Stimulated activated naive CD8-positive, alpha-beta T cell treated with anti-CD3 and anti-CD28 coated beads, Interleukin-15, amount 100 ng/mL, for 72 hours (primary cell): ENCODE measurements at regions not wholly inside any gene's neighbourhood (a gene's known extent, or its start where the extent isn't known, plus 50 kb on each side); places are given as distances from the start of the nearest gene placed in this dataset.
"Not testable (repeated sequence)": the region's sequence is repeated elsewhere in the genome, so short reads cannot be mapped to it uniquely, and the experiment has no call there.

Source experiments
- ATAC-seq: fragments of 150-1000 bp; cut with Tn5 transposase; 2 replicates; pipeline ENCODE4 v1.10.0; 2021; ENCODE audit warnings: mild to moderate bottlenecking, moderate library complexity
- DNase-seq, 2 donors: peaks; one replicate each; pipeline ENCODE4 v3.0.0; 2021 to 2022
- H3K27ac Mint-ChIP-seq, 2 donors: one replicate each; pipeline ENCODE4 v1.8.0; 2022; ENCODE audit warnings: mild to moderate bottlenecking in 2 of 2, mixed read lengths in 2 of 2, moderate library complexity in 2 of 2
- H3K27me3 Mint-ChIP-seq: one replicate; pipeline ENCODE4 v1.8.0; 2022; ENCODE audit warnings: mixed read lengths
- H3K4me1 Mint-ChIP-seq: one replicate; pipeline ENCODE4 v1.8.0; 2022; ENCODE audit warnings: mild to moderate bottlenecking, mixed read lengths
- H3K4me3 Mint-ChIP-seq, 2 donors: one replicate each; pipeline ENCODE4 v1.8.0; 2022; ENCODE audit warnings: mild to moderate bottlenecking in 2 of 2, mixed read lengths in 2 of 2, moderate library complexity in 1 of 2
- H3K9me3 Mint-ChIP-seq, 2 donors: one replicate each; pipeline ENCODE4 v1.8.0; 2022; ENCODE audit warnings: mixed read lengths in 2 of 2

DNA sequence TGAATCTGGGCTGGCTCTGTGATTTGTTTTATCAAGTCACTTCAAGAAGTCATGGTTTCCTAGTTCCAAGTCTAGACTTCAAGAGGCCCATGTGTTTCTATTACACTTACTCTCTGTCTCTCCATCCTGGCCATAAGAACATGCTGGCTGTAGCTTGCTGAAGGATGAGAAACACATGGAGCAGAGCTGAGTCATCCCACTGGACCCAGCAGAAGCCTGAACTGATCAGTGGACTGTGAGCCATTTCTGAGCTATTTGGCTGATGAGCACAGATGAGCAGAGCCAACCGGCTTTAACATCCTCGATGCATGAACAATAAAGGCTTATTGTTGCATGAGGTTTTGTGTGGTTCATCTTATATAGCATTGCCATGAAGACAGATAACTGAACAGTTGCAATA, 290.6 kb upstream of the BOD1L1 start:
- DNase-seq (no peak), ATAC-seq (no peak)
- no peaks in the 10 kb centered on the region for H3K9me3 Mint-ChIP-seq
- H3K4me1 Mint-ChIP-seq = no peaks in the 10 kb centered on the region
- H3K27me3 Mint-ChIP-seq = peaks cover 13% of the 10 kb centered on the region
- H3K27ac Mint-ChIP-seq = no peak overlapping the region
- H3K4me3 Mint-ChIP-seq = no peak overlapping the region

DNA sequence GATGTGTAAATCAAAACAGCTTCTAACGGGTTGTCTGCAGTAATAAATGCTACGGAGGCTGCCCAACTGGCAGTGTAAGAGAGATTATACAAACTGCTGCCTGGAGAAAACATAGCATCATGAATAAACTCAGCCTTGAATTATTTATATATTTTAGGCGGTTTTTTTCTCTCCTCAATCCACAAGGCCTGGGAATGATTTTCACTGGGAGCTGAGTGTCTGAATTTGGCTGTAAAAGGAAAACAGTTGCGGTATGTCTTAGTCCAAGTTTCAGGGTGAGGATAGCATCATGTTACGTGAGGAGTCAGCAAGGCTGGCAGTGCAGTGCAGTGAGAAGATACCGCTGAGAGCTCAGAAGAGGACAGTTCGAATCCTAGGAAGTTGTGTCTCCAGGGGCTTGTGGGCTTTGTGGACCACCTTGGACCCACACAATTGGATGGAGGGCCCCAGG, 291.5 kb upstream of the BOD1L1 start:
- no peaks in the 10 kb centered on the region for H3K9me3 Mint-ChIP-seq
- ATAC-seq = no peak
- no peak overlapping the region for H3K27ac Mint-ChIP-seq
- DNase-seq = no peak
- peaks cover 6% of the 10 kb centered on the region for H3K27me3 Mint-ChIP-seq
- no peak overlapping the region for H3K4me3 Mint-ChIP-seq
- H3K4me1 Mint-ChIP-seq = no peaks in the 10 kb centered on the region

DNA sequence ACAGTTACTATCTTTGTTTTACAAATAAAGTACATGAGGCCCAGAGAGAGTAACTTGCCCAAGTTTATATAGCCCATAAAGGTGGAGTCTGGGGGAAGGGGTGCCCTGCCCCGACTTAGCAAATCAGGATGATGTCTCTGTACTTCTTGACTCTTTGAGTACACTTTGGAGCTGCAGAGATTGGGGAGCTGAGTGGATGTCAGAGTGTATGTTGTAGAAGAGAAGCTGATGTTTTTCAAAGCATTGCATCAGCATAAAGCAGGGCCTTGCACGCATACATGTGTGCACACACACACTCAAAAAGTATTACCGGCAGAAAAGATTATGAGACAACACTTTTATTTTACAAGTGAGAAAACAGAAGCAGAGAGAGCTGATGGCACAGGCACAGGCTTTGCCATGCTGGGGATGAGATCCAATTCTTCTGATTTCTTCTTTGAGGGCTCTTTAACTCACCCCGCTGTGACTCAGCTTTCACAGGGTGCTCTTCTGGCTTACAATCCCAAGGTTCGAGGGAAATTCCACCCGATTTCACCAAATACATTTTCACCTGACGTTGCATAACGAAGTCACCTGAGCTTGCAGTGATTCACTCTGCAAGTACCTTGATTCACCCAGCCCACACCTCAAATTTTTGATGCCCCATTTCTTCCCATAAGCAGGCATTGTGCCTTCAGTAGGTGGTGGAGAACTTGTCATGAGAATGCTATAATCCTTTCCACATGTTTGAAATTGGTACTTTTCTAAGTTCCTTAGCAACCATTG, 292.8 kb upstream of the BOD1L1 start:
- DNase-seq (no peak), ATAC-seq (no peak)
- Mint-ChIP-seq H3K4me1 (no peaks in the 10 kb centered on the region), H3K27ac (peak overlapping the region in 1 of 2 donors; percentile 10), H3K4me3 (no peak overlapping the region), H3K27me3 (no peaks in the 10 kb centered on the region), H3K9me3 (peaks cover 0 to 7% of the 10 kb centered on the region in 2 donors)

DNA sequence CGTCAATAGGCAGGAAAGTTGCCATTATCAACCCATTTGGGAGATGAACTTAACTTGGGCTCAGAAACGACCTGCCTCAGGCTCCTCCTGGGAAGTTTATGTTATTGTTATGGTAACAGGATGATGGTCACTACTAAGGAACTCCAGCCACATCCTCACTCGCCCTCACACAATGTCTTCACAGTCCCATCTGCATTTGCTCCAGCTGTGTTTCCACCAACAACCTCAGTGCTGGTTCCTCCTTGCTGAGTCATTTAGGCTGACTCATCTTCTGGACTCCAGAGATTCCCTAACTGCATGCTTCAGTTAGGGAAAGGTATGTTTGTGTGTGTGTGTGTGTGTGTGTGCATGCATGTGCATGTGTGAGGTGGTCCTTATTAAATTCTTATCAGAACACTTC, 293.4 kb upstream of the BOD1L1 start:
- H3K27ac Mint-ChIP-seq = no peak overlapping the region
- DNase-seq = no peak
- ATAC-seq = no peak
- H3K4me3 Mint-ChIP-seq = no peak overlapping the region
- H3K27me3 Mint-ChIP-seq = no peaks in the 10 kb centered on the region
- H3K4me1 Mint-ChIP-seq = no peaks in the 10 kb centered on the region
- peaks cover 0 to 7% of the 10 kb centered on the region in 2 donors for H3K9me3 Mint-ChIP-seq

DNA sequence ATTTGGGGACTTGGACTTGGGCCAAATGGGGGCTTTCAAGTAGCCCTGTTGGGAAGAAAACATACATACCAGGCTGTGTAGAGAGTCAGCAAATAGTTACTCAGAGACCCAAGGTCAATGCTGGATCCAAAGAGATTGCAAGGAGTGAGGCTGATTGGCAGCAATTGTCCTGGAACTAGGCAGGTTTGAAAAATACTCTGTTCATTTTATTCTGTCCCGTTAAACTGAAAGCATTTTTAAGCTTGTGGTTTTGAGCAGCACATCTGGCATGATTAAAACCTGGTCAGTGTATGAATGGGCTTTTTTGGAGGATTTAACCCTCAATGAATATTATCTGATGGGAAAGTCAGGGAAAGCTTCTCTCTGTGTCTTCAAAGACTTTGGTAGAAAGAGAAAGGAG, 294.3 kb upstream of the BOD1L1 start:
- DNase-seq (no peak), ATAC-seq (no peak)
- Mint-ChIP-seq H3K4me3 (no peak overlapping the region), H3K27me3 (no peaks in the 10 kb centered on the region), H3K4me1 (no peaks in the 10 kb centered on the region), H3K27ac (no peak overlapping the region), H3K9me3 (peaks cover 0 to 7% of the 10 kb centered on the region in 2 donors)

DNA sequence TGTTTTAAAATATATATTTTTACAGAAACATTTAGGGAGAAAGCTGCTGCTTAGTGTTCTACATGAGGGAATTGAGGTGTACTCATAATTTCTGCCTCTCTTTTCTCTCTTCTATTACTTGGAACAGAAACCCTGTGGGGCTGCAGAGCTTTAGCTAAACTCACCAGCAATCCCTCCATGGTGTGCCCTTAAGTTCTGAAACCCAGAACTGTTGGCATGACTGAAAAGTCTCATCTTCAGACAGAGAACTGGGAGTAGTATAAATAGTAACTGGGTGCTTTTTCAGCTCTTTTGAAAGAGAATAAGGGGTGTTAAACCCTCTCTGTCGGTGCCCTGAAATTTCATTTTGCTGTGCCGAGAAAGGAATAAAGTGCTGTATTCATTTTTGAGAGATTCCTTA, 294.9 kb upstream of the BOD1L1 start:
- no peak for ATAC-seq
- Mint-ChIP-seq H3K9me3 (peaks cover 0 to 7% of the 10 kb centered on the region in 2 donors), H3K4me3 (no peak overlapping the region)

DNA sequence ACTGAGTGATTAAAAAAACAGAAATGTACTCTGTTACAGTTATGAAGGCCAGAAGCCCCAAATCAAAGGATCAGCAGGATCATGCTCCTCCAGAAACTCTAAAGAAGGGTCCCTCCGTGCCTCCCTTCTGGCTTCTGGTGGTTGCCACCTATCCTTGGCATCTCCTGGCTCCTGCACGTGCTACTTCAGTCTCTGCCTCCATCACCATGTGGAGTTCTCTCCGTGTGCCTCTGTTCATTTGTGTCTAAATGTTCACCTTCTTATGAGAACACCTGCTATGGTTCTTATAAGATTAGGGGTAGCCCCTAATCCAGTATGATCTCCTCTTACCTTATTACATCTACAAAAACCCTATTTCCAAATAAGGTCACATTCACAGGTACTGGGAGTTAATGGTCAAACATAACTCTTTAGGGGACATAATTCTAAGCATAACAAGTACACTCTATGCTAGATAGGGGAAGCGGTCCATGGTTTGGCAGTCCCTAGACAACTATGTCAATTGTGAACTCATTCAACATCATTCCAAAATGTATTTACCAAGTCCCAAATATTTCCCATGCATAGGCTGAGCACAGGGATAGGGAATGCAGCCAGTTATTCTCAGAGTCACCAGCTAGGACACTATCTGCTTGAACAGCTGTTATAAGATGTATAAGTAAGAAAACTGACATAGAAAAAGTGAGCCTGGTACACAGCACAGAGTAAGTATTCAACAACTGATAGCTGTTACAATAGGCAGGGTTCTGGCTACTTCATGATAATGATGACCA, 295.5 kb upstream of the BOD1L1 start:
- DNase-seq (no peak), ATAC-seq (no peak)
- Mint-ChIP-seq H3K4me1 (no peaks in the 10 kb centered on the region), H3K9me3 (peaks cover 0 to 7% of the 10 kb centered on the region in 2 donors), H3K27me3 (no peaks in the 10 kb centered on the region), H3K27ac (no peak overlapping the region), H3K4me3 (no peak overlapping the region)

More for the DNA sequence above, 294.9 kb upstream of the BOD1L1 start:
- no peak overlapping the region for H3K27ac Mint-ChIP-seq
- H3K4me1 Mint-ChIP-seq = no peaks in the 10 kb centered on the region
- H3K27me3 Mint-ChIP-seq = no peaks in the 10 kb centered on the region
- no peak for DNase-seq

DNA sequence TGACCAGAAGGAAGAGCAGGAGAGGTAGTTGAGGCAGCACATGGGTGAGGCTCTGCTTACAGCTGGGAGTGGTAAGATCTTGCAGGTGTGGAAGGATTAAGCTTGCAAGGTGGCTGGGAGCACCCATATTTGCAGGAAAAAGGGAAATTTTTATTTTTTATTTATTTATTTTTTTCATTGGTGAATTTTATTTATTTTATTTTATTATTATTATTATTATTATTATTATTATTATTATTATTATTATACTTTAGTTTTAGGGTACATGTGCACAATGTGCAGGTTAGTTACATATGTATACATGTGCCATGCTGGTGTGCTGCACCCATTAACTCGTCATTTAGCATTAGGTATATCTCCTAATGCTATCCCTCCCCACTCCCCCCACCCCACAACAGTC, 297.4 kb upstream of the BOD1L1 start:
- H3K4me3 Mint-ChIP-seq, DNase-seq, H3K9me3 Mint-ChIP-seq, H3K27me3 Mint-ChIP-seq, H3K4me1 Mint-ChIP-seq, H3K27ac Mint-ChIP-seq, ATAC-seq: not testable (repeated sequence)

DNA sequence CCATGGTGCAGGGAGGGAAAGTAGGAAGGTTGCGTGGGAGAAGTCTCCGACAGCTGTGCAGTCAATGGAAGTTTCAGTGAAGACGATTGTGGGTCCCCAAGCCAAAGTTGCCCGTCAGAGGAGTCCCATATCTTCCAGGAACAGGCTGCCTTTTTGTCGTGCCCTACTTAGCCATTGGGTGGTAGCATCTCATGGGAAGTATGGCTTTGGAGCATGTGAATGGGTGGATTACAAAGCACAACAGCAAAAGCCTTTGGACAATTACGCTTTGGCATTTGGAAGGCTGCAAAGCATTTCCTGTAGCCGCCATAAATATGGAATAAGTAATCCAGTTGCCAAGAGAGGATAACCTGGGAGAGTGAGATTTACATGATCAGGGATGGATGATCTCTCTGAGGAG, 300.7 kb upstream of the BOD1L1 start:
- peaks cover 0 to 7% of the 10 kb centered on the region in 2 donors for H3K9me3 Mint-ChIP-seq
- DNase-seq = no peak
- peaks cover 8% of the 10 kb centered on the region for H3K27me3 Mint-ChIP-seq
- H3K27ac Mint-ChIP-seq = no peak overlapping the region
- no peak overlapping the region for H3K4me3 Mint-ChIP-seq
- ATAC-seq = no peak
- no peaks in the 10 kb centered on the region for H3K4me1 Mint-ChIP-seq

DNA sequence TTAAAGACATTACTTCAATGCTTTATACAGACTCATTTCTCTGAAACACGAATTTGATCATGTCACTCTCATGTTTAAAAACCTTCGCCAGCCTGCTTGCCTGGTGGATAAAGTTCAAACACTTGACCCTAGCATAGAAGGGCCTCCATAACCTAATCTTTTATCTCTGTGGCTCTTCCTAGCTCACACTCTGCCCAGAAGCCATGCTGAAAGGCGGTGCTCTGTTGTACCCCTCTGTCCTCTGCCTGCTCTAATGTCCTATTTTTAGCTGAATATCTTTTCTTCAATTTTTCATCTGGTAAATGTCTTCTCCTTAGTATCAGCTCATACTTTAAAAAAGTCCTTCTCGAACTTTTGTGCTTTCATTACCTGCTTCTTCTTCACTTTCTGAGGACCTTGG, 302.6 kb upstream of the BOD1L1 start:
- H3K4me3 Mint-ChIP-seq = no peak overlapping the region
- DNase-seq = no peak
- no peaks in the 10 kb centered on the region for H3K9me3 Mint-ChIP-seq
- H3K4me1 Mint-ChIP-seq = no peaks in the 10 kb centered on the region
- H3K27me3 Mint-ChIP-seq = peaks cover 8% of the 10 kb centered on the region
- no peak for ATAC-seq
- H3K27ac Mint-ChIP-seq = no peak overlapping the region

DNA sequence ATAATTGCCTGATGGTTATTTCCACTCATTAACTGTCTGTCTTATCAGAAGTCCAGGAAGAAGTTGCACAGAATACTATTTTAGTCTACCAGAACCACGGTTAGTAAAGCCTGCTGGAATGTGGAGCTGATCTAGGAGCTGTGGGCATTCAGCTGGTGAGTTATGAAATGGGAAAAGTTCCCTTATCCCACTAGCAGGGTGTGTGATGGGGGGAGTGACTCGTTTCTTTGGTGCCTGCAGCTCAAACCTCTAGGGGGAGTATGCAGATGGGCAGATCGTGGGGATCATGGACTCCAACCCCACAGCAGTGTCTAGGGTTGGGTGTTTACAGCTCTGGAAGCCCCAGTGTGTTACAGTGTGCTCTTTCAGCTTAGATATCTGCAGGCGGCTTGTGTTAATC, 305.7 kb upstream of the BOD1L1 start:
- H3K27me3 Mint-ChIP-seq = peaks cover 8% of the 10 kb centered on the region
- H3K4me3 Mint-ChIP-seq = no peak overlapping the region
- DNase-seq = no peak
- H3K9me3 Mint-ChIP-seq = peaks cover 0 to under 1% of the 10 kb centered on the region in 2 donors
- no peaks in the 10 kb centered on the region for H3K4me1 Mint-ChIP-seq
- no peak overlapping the region for H3K27ac Mint-ChIP-seq
- ATAC-seq = no peak

DNA sequence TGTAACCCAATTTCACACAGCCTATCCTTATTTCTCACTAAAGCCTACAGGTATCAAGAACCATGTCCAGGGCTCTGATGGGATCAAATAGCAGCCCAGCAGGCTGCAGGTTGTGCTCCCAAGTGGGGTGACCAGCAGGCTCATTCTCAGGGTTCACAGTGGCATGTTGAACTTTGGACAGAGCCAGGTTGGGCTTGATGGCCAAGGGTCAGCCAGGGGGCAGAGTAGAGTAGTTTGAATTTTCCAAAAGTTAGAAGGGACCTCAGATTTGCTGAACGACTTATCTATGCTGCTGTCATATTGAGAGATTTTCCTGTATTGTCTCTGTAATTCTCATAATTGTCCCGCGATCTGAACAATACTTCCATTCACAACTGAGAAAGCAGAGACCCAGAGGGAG, 310.8 kb upstream of the BOD1L1 start:
- DNase-seq (no peak), ATAC-seq (no peak)
- Mint-ChIP-seq H3K4me1 (no peaks in the 10 kb centered on the region), H3K27me3 (no peaks in the 10 kb centered on the region), H3K4me3 (no peak overlapping the region), H3K9me3 (peaks cover 0 to 6% of the 10 kb centered on the region in 2 donors), H3K27ac (peak overlapping the region in 1 of 2 donors; percentile 59)

DNA sequence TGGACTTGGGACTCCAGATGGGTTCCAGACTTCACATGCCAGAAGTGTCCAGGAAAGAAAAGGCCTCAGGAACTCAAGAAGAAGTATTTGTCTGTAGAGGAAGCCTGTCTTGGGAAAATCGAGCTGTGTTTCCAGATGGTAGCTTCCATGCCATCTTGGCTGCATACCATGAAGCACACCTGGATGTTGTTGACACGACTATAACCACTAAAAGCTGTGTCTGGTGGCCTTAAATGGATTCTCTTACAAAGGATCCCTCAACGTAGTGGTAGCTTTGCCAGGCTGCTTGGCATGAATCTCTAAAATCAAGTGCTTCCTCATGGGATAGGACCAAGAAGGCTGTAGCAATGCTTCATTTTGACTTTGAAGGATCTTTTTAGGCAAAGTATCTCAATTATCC, 313.4 kb upstream of the BOD1L1 start:
- Mint-ChIP-seq H3K9me3 (peaks cover 0 to 6% of the 10 kb centered on the region in 2 donors), H3K27me3 (no peaks in the 10 kb centered on the region), H3K27ac (no peak overlapping the region), H3K4me1 (no peaks in the 10 kb centered on the region), H3K4me3 (no peak overlapping the region)
- ATAC-seq (no peak), DNase-seq (no peak)

DNA sequence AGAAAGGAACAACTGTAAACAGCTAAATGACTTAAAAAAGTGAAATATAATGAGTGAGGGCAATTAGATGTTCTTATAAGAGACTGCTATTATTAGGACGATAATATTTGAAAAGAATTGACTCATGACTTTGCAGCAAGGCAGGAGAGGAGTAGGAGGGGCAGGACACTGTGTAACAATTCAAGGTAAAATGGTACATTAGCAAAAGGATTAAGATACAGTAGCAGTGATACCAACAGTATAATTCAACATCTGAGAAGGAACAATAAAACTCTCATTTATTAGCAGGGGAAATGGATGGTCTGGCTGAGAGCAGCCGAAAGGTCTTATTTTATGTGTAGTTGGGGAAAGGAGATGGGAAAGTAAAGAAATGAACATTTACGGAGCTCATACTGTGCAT, 315.5 kb upstream of the BOD1L1 start:
- H3K27ac Mint-ChIP-seq = no peak overlapping the region
- no peaks in the 10 kb centered on the region for H3K4me1 Mint-ChIP-seq

DNA sequence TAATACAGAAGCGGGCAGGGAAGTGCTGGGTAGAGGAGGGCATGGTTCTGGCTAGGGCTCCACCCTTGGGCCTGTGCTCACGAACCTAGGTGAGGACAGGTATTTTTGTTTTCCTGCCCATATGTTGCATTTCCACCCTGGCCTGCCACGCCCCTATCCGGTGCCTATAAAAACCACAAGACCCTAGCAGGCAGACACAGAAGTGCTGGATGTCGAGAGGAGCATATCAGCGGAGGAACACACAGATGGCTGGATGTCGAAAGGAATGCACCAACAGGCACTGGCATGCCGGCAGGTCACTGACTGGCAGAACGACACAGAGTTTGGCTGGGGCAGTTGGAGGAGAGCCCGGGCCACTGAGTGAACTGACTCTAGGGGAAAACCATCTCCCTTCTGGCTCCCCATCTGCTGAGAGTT, 316.6 kb upstream of the BOD1L1 start:
- Mint-ChIP-seq H3K27me3 (no peaks in the 10 kb centered on the region), H3K27ac (no peak overlapping the region), H3K9me3 (no peaks in the 10 kb centered on the region), H3K4me3 (no peak overlapping the region), H3K4me1 (no peaks in the 10 kb centered on the region)
- ATAC-seq (no peak), DNase-seq (no peak)

More for the DNA sequence above, 315.5 kb upstream of the BOD1L1 start:
- H3K9me3 Mint-ChIP-seq = peaks cover 0 to 6% of the 10 kb centered on the region in 2 donors
- no peaks in the 10 kb centered on the region for H3K27me3 Mint-ChIP-seq
- DNase-seq = no peak
- no peak for ATAC-seq
- no peak overlapping the region for H3K4me3 Mint-ChIP-seq

DNA sequence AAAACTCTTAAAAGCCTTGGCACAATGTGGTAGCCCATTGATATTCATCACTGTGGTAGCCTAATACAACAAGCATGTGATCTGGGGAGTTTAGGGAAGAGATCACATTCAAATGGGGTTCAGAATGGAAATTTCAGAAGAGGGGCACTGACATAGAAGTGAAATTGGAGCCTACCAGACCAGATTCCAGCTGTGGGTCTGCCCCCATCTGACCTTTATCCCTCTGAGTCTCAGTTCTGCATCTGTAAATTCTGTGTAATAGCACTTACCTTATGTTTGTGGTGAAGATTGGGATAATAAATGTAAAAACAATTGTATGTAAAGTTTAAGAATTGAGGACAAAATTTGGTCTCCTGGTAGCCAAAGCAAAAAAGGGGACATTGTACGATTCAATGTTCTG, 320.4 kb upstream of the BOD1L1 start:
- Mint-ChIP-seq H3K27ac (no peak overlapping the region), H3K4me3 (no peak overlapping the region), H3K27me3 (no peaks in the 10 kb centered on the region), H3K4me1 (no peaks in the 10 kb centered on the region), H3K9me3 (no peaks in the 10 kb centered on the region)
- no peak for ATAC-seq
- DNase-seq = no peak
